ENCODE measurements at regions not wholly inside any gene's neighbourhood (a gene's known extent, or its start where the extent isn't known, plus 50 kb on each side); places are given as distances from the start of the nearest gene placed in this dataset.

DNA sequence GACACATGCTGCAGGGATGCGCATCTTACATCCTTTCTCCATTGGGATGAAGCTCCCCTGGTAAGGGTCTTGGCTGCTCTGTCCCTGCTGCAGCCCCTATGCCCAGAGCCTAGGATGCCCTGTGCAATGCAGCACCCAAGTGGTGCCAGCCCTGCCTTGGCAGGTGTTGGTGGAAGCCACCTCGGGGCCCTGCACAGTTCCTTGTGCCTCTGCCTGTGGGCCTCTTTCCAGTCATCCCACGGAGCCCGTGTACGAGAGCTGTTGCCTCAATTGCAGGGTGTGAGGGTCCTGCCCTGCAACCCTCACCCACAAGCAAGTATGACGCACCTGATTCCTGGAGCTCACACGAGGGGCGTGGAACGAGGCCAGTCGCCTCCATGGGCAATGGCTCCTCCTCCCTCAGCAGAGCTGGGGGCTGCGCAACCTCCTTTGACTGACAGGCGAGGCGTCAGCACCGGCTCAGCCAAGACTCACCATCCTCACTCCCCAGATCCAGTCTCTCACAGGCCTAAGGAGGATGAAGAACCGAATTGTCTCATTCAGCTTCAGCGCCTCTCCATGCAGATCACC, 719.6 kb downstream of the BRD1 start:
- no peaks in the 10 kb centered on the region for H3K79me2 ChIP-seq (replicated peaks; ENCODE audit: insufficient read depth)
- H3K4me3 Mint-ChIP-seq: no peak overlapping the region
- H3K27me3 ChIP-seq (ENCODE audit: insufficient read depth): no peaks in the 10 kb centered on the region
- no peak for ATAC-seq
- no peak overlapping the region for H3K4me3 ChIP-seq
- no peaks in the 10 kb centered on the region for H3K36me3 Mint-ChIP-seq (ENCODE audit: low read depth)
- H3K36me3 ChIP-seq (ENCODE audit: insufficient read depth): peaks cover 4% of the 10 kb centered on the region; the same call in 1 of the 2 replicates
- H3K4me2 ChIP-seq: no peak overlapping the region
- no peak for TF ChIP-seq EZH2phosphoT487 (IDR thresholded peaks at IDR 0.05; ENCODE audit: unreplicated experiment)
- no peak for TF ChIP-seq JUNB (IDR thresholded peaks at IDR 0.05; ENCODE audit: unreplicated experiment)
- no peak for TF ChIP-seq ZNF114 (CRISPR knock-in tag; IDR thresholded peaks at IDR 0.05)
- TF ChIP-seq ETS1 (IDR thresholded peaks at IDR 0.05): no peak
- no peak for TF ChIP-seq ZNF331 (CRISPR knock-in tag; IDR thresholded peaks at IDR 0.05; ENCODE audit: low read depth)
- TF ChIP-seq NANOG (IDR thresholded peaks at IDR 0.05; ENCODE audit: borderline replicate concordance): no peak
- TF ChIP-seq REST (IDR thresholded peaks at IDR 0.05; ENCODE audit: unreplicated experiment): no peak
- no peak for TF ChIP-seq EZH2 (IDR thresholded peaks at IDR 0.05; ENCODE audit: low read depth, unreplicated experiment)
- TF ChIP-seq POLR2AphosphoS5 (IDR thresholded peaks at IDR 0.05; ENCODE audit: low read depth): no peak
- TF ChIP-seq ZNF462 (CRISPR knock-in tag; IDR thresholded peaks at IDR 0.05): no peak
- TF ChIP-seq CTCF (conservative IDR thresholded peaks at IDR 0.05; ENCODE audit: low read depth in 2 of 2): no peak
- TF ChIP-seq CREB1 (CRISPR knock-in tag; IDR thresholded peaks at IDR 0.05; ENCODE audit: low read depth): no peak
- no peak for TF ChIP-seq STAT1 (IDR thresholded peaks at IDR 0.05; ENCODE audit: unreplicated experiment)
- H3F3A ChIP-seq (replicated peaks; ENCODE audit: low read depth): no peaks in the 10 kb centered on the region
- peaks cover 9% of the 10 kb centered on the region; the same call in 2 of the 3 replicates for H3K4me1 Mint-ChIP-seq
- H3K9me2 ChIP-seq (ENCODE audit: insufficient read depth): no peaks in the 10 kb centered on the region
- H3K27ac ChIP-seq (ENCODE audit: low read depth): no peak overlapping the region
- no peaks in the 10 kb centered on the region for H3K27me3 Mint-ChIP-seq (ENCODE audit: insufficient read depth, low read depth, poor library complexity)
- H4K20me1 ChIP-seq (replicated peaks; ENCODE audit: insufficient read depth): no peaks in the 10 kb centered on the region
- no peak for DNase-seq (ENCODE audit: low spot score)
- no peaks in the 10 kb centered on the region for H3K4me1 ChIP-seq (ENCODE audit: insufficient read depth)
- no peak overlapping the region for H3K27ac Mint-ChIP-seq
- H2AFZ ChIP-seq: no peak overlapping the region
- H3K9me3 Mint-ChIP-seq: no peaks in the 10 kb centered on the region

Data from GM23338 (cell line).